GM21423 (cell line): ENCODE measurements at regions not wholly inside any gene's neighbourhood (a gene's known extent, or its start where the extent isn't known, plus 50 kb on each side); places are given as distances from the start of the nearest gene placed in this dataset.
"Not testable (repeated sequence)": the region's sequence is repeated elsewhere in the genome, so short reads cannot be mapped to it uniquely, and the experiment has no call there.

Experiments
- ATAC-seq: cut with Tn5 transposase; IDR thresholded peaks from one replicate; pipeline ENCODE4 v1.9.1; 2021; ENCODE audit warnings: mild to moderate bottlenecking, moderate library complexity; ENCODE audit not compliant: unreplicated experiment

DNA sequence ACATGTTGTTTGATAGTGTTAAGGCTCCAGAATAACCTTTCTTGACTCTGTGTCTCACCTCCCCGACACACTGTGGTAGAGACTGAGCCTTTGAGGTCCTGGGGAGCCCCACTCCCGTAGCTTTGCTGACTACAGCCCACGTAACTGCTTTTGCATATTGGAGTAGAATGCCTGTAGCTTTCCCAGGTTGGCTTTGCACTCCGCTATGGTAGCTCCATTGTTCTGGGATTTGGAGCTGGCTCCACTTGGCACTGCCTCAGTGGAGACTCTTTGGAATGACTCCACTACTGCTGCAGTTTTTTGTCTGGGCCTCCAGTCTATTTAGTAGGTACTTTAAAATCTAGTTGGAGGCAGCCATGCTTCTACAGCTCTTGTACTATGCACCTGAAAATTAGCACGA is 56.2 kb upstream of the ANXA1 start:
- ATAC-seq: no peak

DNA sequence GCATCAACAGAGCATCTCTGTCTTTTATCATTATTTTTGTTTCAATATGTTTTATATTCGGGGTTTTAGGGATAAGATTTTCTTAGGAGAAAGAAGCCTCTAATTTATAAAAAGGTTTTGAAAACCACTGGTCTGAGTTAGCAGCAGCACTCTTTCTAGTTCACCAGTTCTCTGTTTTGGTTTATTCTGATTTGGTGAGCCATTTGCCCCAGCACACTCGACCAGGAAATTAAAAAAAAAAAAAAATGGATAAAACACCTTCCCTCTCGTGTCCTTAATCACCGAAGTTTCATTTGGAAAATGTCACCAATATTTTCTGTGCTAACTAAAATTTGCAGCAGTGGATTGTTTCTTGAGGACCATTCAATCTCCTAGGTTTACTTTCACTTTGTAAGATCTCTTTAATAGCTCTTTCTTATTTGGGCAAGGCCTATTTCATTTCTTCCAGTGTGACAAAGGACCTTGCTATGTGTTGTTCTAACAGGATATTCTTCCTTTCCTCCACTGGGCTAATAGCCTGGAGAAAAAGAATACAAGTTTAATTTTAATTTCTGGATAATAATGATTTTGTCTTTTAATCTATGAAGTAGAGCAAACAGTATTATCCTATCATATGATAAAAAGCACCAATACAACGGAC is 57.8 kb upstream of the ANXA1 start:
- ATAC-seq: no peak

DNA sequence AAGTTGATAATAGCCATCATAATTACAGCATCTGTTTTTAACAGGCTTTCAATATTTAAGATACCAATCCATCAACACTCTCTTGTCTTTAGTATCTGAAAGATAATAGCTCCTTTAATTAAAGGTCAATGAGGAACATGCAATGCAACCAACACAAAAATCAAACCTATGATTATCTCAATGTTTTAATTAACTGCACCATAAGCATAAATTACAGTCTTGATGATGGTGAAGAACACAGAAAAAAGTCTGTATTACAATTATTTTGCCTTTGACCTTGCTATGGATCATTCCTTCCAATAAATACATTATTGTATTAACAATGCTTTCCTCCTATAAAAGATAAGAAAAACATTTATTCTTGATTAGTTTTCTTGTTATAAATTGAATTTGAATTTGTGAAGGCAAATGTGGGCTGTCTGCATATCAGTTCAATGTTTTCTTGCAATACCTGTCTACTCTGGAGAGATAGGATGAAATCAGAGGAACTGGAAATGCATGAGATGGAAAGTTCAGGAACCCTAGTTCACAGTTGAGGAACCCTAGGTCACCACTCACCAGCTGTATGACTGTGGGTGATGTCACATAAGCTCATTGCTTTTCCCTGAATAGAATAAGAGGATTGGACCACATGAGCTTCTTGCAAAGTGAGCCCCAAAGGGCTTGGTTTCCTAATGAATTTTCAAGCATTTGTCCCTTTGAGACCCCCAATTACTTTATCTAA is 58.5 kb upstream of the ANXA1 start:
- no peak for ATAC-seq

DNA sequence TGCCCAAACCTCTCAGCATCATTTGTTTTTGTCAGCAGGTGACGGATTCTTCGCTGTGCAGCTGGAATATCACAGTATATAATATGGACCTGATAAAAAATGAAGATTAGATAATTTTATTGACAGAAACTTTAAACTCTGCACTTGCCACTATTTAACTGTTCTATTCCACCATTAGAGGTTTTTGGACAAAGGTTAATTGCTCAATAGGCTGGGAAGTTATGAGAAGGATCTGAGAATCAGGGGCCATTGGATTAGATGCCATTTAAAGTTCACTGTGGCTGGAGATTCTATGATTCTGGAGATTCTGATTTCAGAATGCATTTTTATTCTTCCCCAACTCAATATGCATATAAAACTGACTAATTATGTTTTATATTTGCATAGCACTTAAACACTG is 59.8 kb upstream of the ANXA1 start:
- no peak for ATAC-seq

DNA sequence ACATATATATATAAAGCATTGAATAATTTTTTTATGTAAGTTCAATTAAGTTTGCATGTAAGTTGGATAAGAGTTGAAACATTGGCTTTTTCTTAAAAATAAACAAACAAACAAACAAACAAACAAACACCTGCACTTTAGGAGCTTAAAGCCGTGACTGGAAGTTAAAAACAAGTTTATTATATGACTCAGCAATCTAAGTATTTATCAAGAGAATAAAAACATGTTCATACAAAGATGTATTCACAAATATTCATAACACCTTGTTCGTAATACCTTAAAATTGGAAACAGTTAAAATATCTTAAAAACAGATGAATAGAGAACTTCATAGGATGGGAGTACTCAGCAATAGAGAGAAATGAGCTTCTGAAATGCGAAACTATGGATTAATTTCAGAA is 61.5 kb upstream of the ANXA1 start:
- no peak for ATAC-seq

DNA sequence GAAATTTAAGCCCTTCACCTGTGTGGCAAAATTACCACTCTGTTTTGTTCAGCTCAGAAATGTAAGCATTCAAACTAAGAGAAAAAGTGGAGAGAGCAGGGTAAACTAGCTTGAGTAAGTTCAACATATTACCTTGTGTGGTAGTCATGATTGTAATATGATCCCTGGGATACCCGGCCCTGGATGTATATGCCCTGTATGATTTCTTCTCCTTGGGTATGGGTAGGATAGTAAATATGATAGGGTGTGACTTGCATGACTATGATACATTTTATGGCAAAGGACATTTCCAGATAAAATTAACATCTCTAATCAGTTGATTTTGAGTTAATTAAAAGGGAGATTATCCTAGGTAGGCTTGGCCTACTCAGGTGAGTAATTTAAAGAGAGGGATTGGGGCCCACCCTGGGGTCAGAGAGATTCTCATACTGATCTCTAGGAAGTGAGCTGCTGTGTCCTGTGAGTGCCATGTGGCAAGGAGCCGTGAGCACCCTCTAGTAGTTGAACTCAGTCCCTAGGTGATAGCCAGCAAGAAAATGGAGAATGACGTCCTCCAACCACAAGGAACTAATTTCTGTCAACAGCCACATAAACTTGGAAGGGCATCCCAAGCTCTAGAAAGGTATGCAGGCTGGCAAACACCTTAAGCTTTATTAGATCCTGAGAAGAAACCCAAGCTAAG is 62.2 kb upstream of the ANXA1 start:
- no peak for ATAC-seq

DNA sequence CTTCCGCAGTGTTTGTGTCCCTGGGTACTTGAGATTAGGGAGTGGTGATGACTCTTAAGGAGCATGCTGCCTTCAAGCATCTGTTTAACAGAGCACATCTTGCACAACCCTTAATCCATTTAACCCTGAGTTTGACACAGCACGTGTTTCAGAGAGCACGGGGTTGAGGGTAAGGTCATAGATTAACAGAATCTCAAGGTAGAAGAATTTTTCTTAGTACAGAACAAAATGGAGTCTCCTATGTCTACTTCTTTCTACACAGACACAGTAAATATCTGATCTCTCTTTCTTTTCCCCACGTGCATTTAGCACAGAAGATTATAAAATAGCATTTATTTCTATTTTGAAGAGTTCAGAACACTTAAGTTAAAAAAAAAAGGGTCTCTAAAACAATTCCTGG is 63.8 kb upstream of the ANXA1 start:
- ATAC-seq: not testable (repeated sequence)

DNA sequence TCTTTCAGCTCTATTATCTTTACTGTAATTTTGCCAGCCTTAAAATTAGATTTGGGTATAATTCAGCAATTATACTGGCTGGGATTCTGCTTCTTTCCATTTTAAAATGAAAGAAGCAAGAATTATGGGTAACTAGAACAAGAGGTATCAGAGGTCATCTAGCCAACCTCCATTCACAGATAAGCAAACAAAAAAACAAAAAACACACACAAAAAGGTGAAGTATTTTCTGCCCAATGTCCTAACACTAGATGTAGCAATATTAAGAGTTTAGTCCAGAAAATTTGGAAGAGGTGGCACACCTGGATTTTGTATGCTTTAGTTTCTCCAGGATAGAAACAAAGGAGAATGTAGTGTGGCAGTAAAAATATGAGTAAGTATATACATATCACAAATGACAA is 68.1 kb upstream of the ANXA1 start:
- no peak for ATAC-seq

DNA sequence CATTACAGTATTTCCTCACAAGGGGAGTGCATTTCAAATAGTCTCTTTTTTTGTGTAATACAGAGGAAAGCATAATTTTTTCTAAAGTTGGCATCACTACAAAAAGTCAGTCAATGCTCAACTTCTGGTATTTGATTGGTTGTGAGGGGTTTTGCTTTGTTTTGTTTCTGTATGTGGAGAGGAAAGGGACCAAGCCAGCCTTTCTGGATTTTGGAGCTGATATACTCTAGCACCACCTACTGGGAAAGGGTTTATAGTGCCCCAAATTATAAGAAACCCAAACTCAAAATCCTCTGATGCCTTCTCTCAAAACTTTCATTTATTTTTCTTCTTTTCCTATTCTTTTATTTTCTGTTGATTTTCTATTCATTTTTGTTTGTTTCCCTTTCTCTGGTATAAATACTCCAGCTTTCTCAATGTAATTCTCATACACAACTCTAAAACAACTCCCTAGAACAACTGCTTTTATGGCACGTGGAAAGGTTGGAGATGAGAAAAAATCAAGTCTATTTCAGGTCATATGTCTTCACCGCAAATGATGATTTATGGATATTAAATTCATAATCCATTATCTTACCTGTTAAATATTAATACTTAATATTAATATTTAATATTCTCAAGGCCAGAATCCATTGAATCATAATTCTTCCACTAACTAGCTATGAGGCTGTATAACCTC is 69.5 kb upstream of the ANXA1 start:
- ATAC-seq: no peak

DNA sequence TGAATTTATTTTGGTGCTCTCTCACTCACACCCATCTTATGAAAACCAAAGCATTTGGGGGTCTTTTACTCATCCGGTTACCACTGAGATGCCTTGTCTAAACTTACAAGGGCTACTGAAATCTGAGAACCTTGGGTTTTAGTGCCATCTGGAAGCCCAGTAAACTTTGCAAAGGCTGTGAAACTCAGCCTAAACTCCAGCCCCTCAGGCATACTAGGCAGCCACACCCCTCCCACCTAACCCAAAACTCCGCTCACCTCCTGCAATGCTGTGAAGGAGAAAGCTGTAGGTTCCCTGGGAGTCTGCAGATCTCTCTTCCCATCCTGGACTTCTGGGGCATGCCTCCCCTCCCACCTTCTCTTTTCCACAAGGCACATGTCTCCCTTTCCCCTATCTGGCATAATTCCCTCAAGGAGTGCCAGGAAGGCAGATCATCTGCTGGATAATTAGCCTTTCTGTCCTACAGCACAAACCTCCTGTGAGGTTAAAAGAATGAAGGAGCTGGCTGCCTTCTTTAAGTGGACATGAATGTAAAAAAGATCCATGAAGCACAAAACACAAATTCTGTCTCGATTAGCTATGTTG is 71.5 kb upstream of the ANXA1 start:
- ATAC-seq: no peak

DNA sequence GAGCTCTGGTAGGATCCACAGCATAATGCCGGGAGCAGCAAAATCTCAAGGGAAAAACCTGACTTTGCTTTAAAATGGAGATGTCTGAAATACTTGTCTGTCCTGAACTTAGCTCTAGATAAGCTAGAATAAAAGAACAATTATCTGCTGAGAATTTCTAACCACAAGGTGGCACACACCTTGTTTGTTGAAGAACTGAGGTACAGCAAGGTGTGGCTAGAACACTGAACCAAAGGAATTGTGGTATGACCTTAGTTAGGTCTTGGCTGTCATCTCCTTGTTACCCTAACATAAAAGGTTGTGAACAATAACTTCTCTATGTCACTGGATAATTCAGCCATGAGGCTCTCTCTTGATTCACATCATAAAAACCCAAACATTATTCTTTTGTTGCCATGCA is 72.3 kb upstream of the ANXA1 start:
- ATAC-seq: no peak

DNA sequence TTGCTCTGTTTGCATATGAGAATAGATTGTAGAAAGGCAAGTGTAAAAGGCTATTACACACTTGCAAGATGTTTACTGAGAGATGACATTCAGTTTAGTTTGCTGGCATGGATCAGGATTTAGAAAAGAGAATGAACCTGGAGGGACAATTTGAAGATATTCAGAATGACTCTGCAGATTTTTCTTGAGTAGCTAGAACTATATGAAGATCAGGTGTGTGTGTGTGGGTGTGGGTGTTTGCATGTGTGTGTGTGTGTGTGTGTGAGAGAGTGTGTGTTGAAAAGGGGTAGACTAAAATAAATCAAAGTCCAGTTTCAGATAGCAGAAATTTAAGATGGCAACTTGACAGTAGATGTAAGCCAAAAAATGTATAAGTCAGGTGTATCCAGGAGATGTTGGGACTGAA is 74.0 kb upstream of the ANXA1 start:
- no peak for ATAC-seq

DNA sequence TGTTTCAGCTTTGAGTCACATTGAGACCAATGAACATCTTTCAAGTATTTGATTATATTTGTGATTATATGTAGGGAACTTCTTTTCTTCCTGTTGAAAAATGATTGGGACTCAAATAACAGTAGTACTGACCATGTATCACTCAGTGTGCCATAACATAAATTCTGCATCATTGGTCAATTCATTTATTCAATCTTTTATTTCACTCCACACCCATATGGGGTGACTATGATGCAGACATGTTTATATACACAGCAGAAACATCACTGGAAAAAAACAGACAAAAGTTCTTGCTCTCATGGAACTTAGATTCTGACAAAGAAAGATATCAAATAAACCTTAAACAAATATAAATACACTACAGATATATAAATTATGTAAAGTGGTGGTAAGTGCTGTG is 74.7 kb upstream of the ANXA1 start:
- ATAC-seq: no peak

DNA sequence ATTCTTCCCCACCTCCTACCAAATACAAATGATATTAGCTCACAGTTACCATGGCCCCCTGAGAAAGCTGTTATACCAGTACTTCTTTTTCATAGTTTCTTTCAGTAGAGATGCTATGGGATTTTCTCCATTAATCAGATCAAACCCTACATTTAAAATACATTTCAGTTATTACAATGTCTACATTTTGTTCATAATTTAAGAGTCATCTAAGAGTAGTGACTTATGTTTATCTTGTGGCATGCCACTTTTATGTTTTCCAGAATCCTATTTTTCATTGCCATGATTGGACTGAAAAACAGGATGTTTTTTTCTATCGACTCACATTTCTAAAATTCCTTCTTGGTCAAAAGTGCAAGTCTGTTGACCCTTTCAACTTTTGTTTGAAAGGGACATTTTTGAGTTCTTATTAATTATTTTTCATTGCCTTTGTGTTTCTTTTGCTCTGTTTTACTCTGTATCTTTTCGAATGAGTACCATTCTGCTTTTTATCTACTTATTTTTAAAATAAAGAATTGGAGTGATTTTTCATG is 77.4 kb upstream of the ANXA1 start:
- ATAC-seq: no peak

DNA sequence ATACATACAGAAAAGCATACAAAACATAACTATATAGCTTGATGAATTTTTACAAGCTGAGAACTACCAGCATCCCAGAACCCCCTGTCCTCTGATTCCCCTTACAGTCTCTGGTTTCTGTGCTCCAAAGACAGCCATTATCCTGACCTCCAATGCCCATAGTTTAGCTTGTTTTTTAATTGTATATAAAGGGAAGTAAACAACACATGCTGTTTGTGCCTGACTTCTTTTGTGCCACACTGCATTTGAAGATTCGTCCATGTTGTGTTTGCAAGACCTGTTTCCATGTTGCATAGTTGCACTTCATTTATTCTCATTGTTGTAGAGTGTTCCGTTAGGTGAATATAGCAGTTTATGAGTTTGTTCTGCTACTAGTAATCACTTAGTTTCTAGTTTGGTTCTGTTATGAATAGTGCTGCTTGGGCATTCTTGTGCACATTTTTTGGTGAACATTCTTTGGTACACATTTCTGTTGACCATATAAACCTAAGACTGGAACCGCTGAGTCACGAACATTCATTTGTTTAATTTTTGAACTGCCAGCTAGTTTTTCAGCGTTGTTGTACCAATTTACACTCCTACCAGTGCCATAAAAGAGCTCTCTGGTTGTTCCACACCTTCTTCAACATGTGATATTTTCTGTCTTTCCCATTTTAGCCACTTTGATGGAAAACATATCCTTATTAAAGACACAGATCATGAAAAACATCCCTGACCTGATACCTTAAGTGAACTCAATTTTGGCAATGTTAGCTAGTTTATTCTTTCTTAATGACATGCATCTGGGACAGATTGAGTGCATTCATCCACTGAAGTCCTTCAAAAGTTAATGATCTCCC is 78.1 kb upstream of the ANXA1 start:
- no peak for ATAC-seq

DNA sequence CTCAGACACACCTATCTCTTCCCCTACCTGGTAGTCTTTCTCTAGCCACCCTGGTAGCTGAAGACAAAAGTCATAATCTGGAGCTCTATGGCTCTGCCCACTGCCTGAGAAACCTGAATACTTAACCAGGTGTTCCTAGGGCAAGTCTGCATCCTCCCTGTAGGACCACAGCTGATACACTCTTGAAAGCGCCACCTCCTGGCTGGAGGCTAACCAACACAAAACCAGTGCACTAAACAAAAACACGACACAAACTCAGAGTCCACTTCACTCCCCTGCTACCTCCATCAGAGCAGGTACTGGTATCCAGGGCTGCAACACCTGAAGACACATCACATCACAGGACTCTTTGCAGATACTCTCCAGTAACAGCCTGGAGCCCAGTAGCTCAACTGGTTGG is 84.6 kb upstream of the ANXA1 start:
- ATAC-seq: no peak

DNA sequence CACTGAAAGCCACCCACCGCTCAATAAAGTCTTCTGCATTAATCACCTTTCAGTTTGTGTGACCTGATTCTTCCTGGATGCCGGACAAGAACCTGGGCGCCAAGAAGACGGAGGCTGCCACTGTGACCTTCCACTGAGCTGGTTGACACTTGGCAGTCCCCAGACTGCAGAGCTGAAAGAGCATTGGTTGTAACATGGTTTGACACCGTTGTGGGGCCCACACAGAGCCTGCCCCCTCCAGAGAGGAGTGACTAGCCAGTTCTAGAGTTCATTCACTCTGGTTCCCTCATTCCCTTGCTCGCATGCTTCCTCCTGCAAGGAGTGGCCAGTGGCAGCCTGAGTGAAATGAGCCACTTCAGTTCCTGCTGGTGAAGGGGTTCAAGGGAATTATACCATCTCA is 86.2 kb upstream of the ANXA1 start:
- no peak for ATAC-seq

DNA sequence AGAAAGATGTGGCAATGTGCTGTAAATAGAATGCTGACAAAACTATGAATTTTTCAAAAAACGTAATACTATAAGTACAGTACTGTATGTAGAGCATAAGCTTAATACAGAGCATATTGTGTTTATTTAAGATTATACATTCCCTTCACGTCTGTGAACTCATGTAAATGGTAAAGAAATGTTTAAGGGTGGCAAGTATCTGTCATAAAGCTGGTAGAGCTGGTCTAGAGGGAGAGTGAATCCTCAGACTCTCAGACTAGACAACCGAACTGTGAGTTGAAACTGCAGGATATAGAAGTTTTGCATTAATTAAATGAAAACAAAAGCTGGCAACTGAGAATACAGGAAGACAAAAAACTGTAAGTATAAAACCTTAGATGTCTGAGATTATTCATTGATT is 87.3 kb upstream of the ANXA1 start:
- ATAC-seq: no peak

DNA sequence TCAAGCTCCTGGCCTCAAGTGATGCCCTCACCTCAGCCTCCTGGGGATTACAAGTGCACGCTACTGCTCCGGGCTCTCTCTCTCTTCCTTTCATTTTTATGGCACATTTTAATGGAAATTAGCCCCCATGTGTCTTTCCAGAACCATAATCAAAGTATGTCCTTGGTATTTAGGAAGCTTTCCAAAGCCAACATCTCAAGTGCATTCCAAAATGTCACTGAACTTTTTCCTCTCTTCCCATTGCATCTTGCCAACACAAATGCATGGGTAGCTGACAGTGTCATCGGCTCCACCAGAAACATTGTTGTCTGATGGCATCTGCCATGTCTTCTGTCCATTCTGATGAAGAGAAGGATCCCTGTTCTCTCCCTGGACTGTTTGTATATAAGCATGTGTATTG is 90.5 kb upstream of the ANXA1 start:
- ATAC-seq: no peak

DNA sequence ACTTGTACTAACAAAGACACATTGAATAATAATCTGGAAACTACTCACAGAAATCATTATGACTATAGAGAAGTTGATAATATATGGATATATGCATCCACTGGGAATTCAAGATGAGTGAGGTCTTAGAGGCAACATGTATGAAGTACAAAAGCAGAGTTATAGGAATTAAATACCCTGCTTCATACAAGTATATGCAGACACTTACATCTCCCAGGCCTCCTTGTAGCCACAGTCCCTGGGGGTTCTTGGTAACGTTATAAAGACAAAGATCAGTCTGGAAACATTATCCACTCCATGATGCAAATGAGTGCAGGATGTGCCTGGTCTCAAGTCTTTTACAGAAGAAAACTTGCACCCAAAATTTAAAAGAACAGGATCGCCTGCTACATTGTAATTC is 92.4 kb upstream of the ANXA1 start:
- no peak for ATAC-seq
